ENCODE measurements at regions not wholly inside any gene's neighbourhood (a gene's known extent, or its start where the extent isn't known, plus 50 kb on each side); places are given as distances from the start of the nearest gene placed in this dataset.

DNA sequence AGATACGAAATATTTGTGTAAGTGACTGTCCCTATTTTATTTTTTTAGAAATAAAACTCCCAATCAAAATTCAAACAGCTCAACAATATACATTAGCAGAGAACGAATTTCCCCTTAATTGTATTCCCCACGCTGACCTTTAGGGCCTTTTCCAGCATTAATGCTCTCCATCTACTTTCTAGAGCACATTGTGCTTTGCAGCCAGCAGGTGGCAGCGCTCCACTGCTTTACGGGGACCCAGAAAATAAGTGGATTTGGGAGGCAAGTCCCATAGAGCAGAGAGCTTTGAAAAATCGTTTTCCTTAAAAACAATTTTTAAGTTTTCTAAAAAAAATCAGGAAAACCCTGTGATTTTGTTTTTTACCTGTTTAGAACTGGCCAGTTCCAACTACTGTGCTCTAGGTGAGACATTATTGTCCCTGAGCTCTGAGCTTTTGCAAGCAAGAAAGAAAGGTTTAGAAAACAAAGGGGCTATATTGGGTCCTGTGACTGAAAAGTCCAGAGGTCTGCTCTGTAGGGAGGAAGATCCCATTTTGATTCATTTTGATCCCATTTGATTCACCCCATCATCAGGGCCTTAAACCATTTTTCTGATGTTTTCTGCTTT lies 144.4 kb upstream of the ZNF644 start:
- H3K36me3 Mint-ChIP-seq: no peaks in the 10 kb centered on the region
- H3K9me3 Mint-ChIP-seq: no peaks in the 10 kb centered on the region
- DNase-seq: peak; percentile 49
- no peaks in the 10 kb centered on the region for H3K4me1 Mint-ChIP-seq
- CTCF ChIA-PET: interaction anchor here (0.6 to 4.8 kb wide), 29 partner anchors 9 to 830 kb away, joined by 3 to 35 read pairs (median 3); no protein-coding TSS in a partner anchor
- no peak overlapping the region for H3K4me3 Mint-ChIP-seq
- no peaks in the 10 kb centered on the region for H3K27me3 Mint-ChIP-seq
- no peak overlapping the region for H3K27ac Mint-ChIP-seq

DNA sequence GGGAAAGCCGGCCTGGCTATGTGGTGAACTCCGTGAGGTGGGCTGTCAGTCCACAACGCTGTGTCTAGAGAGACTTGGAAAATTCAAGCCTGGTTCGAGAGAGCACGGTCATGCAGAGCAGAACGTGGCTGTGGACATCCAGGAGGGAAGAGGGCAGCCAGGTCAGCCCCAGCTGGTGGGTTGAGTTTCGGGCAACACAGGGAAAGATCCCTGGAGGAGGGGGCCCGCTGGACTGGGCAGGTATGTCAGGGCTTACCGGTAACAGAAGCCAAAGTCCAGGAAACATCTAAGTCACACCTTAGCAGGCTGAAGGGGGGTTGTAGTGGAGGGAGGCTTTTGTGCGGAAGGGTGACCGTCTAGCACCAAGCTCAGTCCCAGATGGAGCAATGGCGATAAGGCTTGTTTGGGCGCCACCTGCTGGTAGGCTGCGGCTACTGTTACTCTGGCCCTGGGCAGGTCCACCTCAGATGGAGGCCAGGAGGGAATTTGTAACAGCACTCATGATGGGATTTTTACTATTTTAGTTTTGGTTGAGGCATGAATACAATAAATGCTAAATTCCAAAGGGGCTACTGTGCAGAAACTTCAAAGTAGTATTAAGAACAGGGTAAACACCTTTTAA lies 143.3 kb upstream of the ZNF644 start:
- H3K4me3 Mint-ChIP-seq: no peak overlapping the region
- peak; percentile 77 for DNase-seq
- no peaks in the 10 kb centered on the region for H3K36me3 Mint-ChIP-seq
- H3K27ac Mint-ChIP-seq: no peak overlapping the region
- H3K9me3 Mint-ChIP-seq: no peaks in the 10 kb centered on the region
- CTCF ChIA-PET: interaction anchor here (0.7 to 4.8 kb wide), 22 partner anchors 10 to 831 kb away, joined by 3 to 35 read pairs (median 5); no protein-coding TSS in a partner anchor
- H3K27me3 Mint-ChIP-seq: no peaks in the 10 kb centered on the region
- no peaks in the 10 kb centered on the region for H3K4me1 Mint-ChIP-seq

DNA sequence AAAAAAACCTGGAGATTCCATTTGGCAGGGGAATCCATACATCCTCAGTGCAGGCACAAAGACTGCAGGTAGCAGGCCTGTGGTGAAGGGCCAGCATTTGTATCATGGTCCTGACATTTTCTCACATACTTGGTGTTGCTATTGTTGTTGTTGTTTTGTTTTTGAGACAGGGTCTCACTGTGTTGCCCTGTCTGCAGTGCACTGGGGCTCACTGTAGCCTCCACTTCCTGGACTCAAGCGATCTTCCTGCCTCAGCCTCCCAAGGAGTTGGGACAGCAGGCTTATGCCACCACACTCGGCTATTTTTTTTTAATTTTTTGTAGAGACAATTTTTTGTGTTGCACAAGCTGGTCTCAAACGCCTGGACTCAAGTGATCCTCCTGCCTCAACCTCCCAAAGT lies 140.8 kb upstream of the ZNF644 start:
- Mint-ChIP-seq H3K4me3 (no peak overlapping the region), H3K9me3 (no peaks in the 10 kb centered on the region), H3K27me3 (no peaks in the 10 kb centered on the region), H3K36me3 (no peaks in the 10 kb centered on the region), H3K4me1 (no peaks in the 10 kb centered on the region), H3K27ac (no peak overlapping the region)
- no peak for DNase-seq
- CTCF ChIA-PET: interaction anchor here (2.6 kb wide), 1 partner anchor 441 kb away, joined by 5 read pairs; no protein-coding TSS in a partner anchor

DNA sequence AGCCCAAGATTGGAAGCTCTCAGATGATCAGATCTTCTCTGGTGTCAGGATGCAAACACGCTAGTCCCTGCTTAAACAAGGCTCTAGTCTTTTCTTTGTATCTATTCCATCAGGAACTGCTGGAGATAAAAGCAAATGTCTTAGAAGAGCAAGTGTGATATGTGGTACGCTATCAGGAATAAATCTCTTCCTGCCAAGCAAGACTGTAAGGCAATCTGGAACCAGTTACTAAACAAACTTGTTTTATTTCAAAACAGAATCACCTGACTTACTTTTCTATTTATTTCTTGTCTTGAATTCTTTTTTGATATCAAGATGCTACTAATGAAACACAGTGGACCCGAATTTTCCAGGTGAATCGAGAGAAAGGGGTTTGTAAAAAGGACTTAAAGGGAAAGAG lies 139.9 kb upstream of the ZNF644 start:
- Mint-ChIP-seq H3K27ac (no peak overlapping the region), H3K4me3 (no peak overlapping the region), H3K36me3 (no peaks in the 10 kb centered on the region), H3K27me3 (no peaks in the 10 kb centered on the region), H3K4me1 (no peaks in the 10 kb centered on the region), H3K9me3 (no peaks in the 10 kb centered on the region)
- no peak for DNase-seq
- CTCF ChIA-PET: interaction anchor here (2.6 kb wide), 1 partner anchor 440 kb away, joined by 5 read pairs; no protein-coding TSS in a partner anchor

DNA sequence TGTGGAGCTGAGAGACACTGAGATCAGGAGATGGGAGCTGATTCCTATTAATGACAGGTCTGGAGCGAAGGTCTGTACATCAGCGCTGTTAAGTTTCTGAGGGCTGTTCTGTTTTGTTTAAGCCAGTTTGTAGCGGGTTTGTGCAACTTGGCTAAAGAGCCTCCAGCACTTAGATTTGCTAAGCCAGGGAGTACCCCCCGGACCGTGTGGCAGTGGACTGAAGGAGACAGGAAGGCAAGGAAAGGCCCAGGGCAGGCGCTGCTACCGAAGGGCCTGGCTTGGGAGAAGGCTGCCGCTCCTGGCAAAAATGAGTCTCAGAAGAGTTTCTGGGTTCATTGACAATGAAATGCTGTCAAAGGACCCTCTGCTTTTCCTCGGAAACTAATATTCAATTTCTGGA lies 139.3 kb upstream of the ZNF644 start:
- CTCF ChIA-PET: interaction anchor here (2.6 kb wide), 1 partner anchor 440 kb away, joined by 5 read pairs; no protein-coding TSS in a partner anchor
- no peak overlapping the region for H3K27ac Mint-ChIP-seq
- DNase-seq: no peak
- H3K4me3 Mint-ChIP-seq: no peak overlapping the region
- H3K4me1 Mint-ChIP-seq: no peaks in the 10 kb centered on the region
- no peaks in the 10 kb centered on the region for H3K36me3 Mint-ChIP-seq
- no peaks in the 10 kb centered on the region for H3K27me3 Mint-ChIP-seq
- no peaks in the 10 kb centered on the region for H3K9me3 Mint-ChIP-seq

DNA sequence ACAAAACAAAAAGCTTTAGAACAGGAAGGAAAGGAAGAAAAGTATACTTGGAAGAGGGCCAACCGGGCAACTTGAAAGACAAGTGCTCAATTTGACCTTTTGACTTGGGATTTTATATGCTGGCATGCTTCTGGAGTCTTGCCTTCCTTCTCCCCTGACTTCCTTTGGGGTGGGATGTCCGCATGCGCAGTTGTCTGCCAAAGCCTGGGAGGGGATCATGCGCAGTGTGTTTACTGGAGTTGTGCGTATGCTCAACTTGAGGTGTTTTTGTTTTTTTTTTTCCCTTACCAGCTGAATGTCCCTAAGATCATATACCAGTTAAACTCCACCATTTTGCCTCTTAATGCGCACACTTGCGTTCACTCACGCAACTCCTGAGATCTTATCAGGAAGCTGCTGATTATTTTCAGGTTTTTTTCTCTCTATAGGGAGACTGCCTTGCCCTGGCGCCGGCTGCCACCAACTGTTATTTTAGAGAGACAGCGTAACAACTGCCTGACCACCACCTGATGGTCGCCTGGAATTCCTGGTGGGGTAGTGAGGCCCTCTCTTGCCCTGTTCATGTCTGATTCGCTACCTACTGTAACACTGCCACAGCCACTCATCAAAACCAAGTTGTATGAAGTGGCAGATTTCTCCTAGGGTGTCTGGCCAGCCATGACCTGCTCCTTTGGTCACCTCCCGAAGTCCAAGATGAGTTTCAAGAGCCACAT lies 138.7 kb upstream of the ZNF644 start:
- CTCF ChIA-PET: interaction anchor here (2.6 kb wide), 1 partner anchor 439 kb away, joined by 5 read pairs; no protein-coding TSS in a partner anchor
- Mint-ChIP-seq H3K36me3 (no peaks in the 10 kb centered on the region), H3K4me3 (no peak overlapping the region), H3K9me3 (no peaks in the 10 kb centered on the region), H3K4me1 (no peaks in the 10 kb centered on the region), H3K27ac (no peak overlapping the region), H3K27me3 (peaks cover 3% of the 10 kb centered on the region)
- no peak for DNase-seq

DNA sequence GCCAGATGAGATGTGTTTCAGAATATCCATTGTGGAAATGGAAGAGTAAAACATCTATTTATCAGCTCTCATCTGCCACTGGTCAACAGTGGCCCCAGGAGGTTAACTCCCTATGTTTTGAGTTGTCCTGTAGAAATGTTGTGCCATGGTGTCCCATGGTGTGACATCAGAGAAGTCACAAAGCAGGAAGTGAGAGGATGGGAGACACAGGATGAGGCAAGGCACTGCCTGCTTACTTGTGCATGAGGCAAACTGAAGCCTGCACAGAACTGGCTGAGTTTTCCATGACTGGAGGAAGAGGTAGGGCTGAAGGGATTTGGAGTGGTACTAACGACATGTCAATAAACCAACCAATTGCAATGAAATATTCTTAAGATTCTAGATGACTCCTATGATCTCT lies 131.5 kb upstream of the ZNF644 start:
- no peak for DNase-seq
- Mint-ChIP-seq H3K9me3 (no peaks in the 10 kb centered on the region), H3K27ac (no peak overlapping the region), H3K36me3 (no peaks in the 10 kb centered on the region), H3K4me1 (no peaks in the 10 kb centered on the region), H3K4me3 (no peak overlapping the region), H3K27me3 (peaks cover 11% of the 10 kb centered on the region)
- CTCF ChIA-PET: interaction anchor here (2.7 kb wide), 1 partner anchor 13 kb away, joined by 12 read pairs; no protein-coding TSS in a partner anchor

DNA sequence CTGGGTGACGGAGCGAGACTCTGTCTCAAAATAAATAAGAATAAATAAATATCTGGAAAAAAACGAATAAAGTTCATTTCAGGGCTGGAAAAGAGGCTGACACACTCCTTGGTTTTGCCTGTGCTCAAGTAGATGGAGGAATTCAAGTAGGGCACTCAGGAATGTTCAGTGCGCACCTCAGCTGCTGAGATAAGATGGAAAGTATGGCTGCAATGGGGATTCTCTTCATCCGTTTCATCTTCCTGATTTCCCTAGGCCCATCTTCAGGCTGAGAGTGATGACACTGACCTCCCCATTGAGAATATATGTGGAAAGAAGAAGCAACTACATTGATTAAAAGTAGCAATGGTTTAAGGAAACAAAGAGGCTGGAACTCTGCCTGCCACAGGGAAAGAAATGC lies 130.5 kb upstream of the ZNF644 start:
- Mint-ChIP-seq H3K4me3 (no peak overlapping the region), H3K4me1 (no peaks in the 10 kb centered on the region), H3K27ac (no peak overlapping the region), H3K9me3 (no peaks in the 10 kb centered on the region), H3K36me3 (no peaks in the 10 kb centered on the region), H3K27me3 (peaks cover 11% of the 10 kb centered on the region)
- CTCF ChIA-PET: interaction anchor here (2.7 kb wide), 1 partner anchor 14 kb away, joined by 12 read pairs; no protein-coding TSS in a partner anchor
- no peak for DNase-seq

DNA sequence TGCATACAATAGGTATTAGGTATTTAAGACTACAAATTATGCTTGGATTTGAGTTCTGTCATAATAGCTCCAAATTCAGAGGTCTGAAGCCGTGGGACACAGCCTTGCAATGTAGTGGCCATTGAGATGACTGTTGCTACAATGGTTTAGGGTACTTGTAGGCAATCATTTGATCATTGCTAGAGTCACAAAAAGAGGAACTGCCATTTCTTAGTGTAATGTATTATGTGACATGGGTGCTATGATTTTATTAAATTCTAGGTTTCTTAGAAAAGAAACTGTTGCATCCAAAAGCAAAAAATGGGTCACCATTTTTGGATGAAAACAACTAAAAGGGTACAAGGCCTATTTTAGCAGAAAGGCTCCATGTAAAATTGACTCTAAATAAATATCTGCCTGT lies 129.9 kb upstream of the ZNF644 start:
- CTCF ChIA-PET: interaction anchor here (0.6 to 2.7 kb wide), 2 partner anchors 14 to 59 kb away, joined by 3 to 12 read pairs; no protein-coding TSS in a partner anchor
- Mint-ChIP-seq H3K4me1 (no peaks in the 10 kb centered on the region), H3K9me3 (no peaks in the 10 kb centered on the region), H3K36me3 (no peaks in the 10 kb centered on the region), H3K27ac (no peak overlapping the region), H3K27me3 (peaks cover 11% of the 10 kb centered on the region), H3K4me3 (no peak overlapping the region)
- DNase-seq: no peak

DNA sequence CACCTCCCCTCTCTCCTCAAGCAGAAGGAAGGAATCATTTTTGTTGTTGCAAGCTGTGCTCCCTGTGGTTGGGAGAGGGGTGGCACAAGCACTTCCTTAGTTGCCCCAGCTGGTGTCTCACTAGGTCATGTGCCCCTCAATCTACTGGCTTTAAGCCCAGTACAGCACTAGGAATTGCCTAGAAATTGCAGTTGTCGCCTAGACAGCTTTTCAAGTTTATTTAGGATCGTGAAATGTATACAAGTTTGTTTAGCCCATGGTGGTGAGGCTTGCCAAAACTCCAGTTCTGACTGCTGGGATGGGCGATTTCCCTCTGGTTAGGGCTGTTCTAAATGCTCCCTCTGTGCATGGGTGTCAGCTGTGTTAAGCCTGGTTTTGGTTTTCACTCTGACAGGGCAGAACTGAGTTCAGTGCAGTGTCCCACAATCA lies 126.8 kb upstream of the ZNF644 start:
- CTCF ChIA-PET: interaction anchor here (0.7 kb wide), 1 partner anchor 15 kb away, joined by 4 read pairs; no protein-coding TSS in a partner anchor

DNA sequence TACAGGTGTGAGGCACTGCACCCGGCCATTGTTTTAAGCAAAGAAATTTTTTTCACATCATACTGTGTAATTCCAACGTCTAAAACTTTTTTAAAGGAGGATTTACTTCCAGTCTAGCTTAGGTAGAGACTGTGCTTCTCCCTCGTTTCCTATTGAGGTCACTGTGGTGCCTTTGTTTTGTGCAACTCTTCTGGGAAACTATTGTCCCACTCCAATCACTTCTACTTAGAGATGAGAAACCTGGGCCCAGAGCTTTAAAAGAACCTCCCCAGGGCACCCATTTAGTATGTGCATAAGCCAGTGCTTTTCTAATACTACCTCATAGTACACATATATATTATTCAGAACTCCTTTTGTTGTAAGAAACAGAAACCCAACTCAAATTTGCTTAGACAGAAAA lies 120.0 kb upstream of the ZNF644 start:
- H3K36me3 Mint-ChIP-seq: no peaks in the 10 kb centered on the region
- H3K4me1 Mint-ChIP-seq: no peaks in the 10 kb centered on the region
- DNase-seq: no peak
- CTCF ChIA-PET: interaction anchor here (1.5 kb wide), 1 partner anchor 24 kb away, joined by 3 read pairs; no protein-coding TSS in a partner anchor
- no peak overlapping the region for H3K4me3 Mint-ChIP-seq
- no peaks in the 10 kb centered on the region for H3K27me3 Mint-ChIP-seq
- H3K27ac Mint-ChIP-seq: no peak overlapping the region
- no peaks in the 10 kb centered on the region for H3K9me3 Mint-ChIP-seq

More for the DNA sequence above, 126.8 kb upstream of the ZNF644 start:
- no peaks in the 10 kb centered on the region for H3K36me3 Mint-ChIP-seq
- no peaks in the 10 kb centered on the region for H3K4me1 Mint-ChIP-seq
- no peak for DNase-seq
- no peaks in the 10 kb centered on the region for H3K9me3 Mint-ChIP-seq
- no peak overlapping the region for H3K27ac Mint-ChIP-seq
- no peak overlapping the region for H3K4me3 Mint-ChIP-seq
- peaks cover 6% of the 10 kb centered on the region for H3K27me3 Mint-ChIP-seq

DNA sequence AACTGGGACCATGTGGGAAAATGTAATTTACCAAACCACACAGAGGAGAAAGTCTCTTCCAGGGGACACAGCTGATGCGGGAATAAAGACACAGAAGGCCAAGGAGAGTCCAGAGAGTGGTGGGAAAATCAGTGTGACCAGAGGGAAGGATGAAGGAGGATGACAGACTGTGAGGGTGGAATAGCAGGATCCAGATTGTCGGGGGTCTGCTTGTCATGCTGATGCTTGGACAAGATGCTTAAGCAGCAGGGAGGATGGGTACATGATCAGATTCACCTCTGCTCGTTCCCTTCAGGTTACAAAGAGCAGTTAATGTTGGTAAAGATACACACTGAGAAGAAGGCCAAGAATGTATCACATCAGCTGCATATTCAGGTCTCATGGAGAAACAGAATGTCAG lies 117.1 kb upstream of the ZNF644 start:
- Mint-ChIP-seq H3K36me3 (no peaks in the 10 kb centered on the region), H3K4me1 (no peaks in the 10 kb centered on the region), H3K27me3 (peaks cover 4% of the 10 kb centered on the region), H3K4me3 (no peak overlapping the region), H3K9me3 (no peaks in the 10 kb centered on the region), H3K27ac (no peak overlapping the region)
- CTCF ChIA-PET: no interaction called here
- DNase-seq: no peak

DNA sequence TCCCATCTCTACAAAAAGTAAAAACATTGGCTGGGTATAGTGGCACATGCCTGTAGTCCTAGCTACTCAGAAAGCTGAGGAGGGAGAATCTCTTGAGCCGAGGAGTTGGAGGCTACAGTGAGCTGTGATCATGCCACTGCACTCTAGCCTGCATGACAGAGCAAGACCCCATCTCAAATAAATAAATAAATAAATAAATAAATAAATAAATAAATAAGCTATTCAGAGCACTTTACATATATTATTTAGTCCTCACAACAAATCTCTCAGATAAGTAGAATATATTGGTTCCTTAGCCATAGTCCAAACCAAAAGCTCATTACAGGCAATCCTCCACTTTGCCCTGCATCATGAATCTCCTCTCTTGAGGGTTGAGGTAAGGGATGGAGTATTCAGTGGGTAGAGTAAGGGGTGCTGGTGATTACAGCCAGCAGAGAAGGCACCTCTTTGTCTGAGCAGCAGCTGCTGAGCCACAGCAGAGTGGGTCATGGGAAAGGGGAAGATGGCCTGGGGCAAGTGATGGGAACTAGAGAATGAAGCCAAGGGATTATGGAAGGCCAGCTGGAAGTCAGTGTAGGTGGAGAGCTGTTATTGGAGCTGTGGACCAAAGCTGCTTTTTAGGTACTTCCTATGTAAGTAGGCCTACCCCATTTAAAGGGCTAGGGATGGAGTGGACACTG lies 115.5 kb upstream of the ZNF644 start:
- no peaks in the 10 kb centered on the region for H3K36me3 Mint-ChIP-seq
- no peak overlapping the region for H3K4me3 Mint-ChIP-seq
- H3K9me3 Mint-ChIP-seq: no peaks in the 10 kb centered on the region
- DNase-seq: no peak
- H3K4me1 Mint-ChIP-seq: no peaks in the 10 kb centered on the region
- no peak overlapping the region for H3K27ac Mint-ChIP-seq
- CTCF ChIA-PET: no interaction called here
- H3K27me3 Mint-ChIP-seq: peaks cover 4% of the 10 kb centered on the region

DNA sequence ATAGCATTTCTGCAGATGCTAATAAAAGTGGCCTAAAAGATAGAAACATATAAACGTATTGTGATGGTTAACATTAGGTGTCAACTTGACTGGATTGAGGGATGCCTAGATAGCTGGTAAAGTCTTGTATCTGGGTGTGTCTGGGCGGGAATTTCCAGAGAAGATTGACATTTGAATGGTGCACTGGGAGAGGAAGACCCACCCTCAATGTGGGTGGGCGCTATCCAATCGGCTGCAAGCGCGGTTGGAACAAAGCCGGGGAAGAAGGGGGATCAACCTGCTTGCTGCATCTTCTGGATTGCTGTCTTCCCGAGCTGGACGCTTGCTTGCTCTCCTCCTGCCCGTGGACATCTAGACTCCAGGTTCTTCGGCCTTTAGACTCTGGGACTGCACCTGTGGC lies 114.0 kb upstream of the ZNF644 start:
- Mint-ChIP-seq H3K36me3 (no peaks in the 10 kb centered on the region), H3K9me3 (no peaks in the 10 kb centered on the region), H3K4me3 (no peak overlapping the region), H3K4me1 (no peaks in the 10 kb centered on the region), H3K27me3 (peaks cover 4% of the 10 kb centered on the region), H3K27ac (no peak overlapping the region)
- CTCF ChIA-PET: no interaction called here
- DNase-seq: no peak
